SK-N-SH (cell line): ENCODE measurements at regions not wholly inside any gene's neighbourhood (a gene's known extent, or its start where the extent isn't known, plus 50 kb on each side); places are given as distances from the start of the nearest gene placed in this dataset.

Source experiments
- FOSL2 ChIP-seq: IDR thresholded peaks from 2 replicates; pipeline ENCODE4 v1.4.0; 2012; ENCODE audit warnings: low read depth, mild to moderate bottlenecking, moderate library complexity, borderline replicate concordance
- MEF2A ChIP-seq: IDR thresholded peaks from 2 replicates; pipeline ENCODE4 v1.4.0; 2012; ENCODE audit warnings: low read depth, borderline replicate concordance

DNA sequence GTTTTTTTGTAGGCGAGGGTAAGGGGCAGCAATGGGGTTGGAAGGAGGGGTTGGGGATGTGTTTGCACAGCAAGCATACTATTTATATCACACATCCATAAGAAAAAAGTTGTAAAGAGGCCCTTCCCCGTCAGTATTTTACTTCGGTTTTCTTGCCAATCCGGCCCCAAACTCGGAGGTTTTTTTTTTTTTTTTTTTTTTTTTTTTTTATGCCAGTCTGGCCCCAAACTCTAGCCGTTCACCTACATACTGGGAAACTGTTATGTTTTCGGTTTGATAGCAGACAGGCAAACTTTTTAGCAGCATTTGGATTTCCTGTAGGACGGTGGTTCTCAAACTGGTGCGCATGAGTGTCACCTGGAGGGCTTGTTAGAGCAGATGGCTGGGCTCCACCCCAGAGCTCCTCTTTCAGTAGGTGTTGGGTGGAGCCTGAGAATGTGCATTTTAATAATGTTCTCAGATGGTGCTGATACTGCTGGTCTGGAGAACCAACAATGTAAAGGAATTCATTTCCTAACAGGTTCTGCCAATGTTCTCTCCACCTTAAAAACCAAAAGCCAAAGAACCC is 76.5 kb upstream of the ZBED5 start:
- TF ChIP-seq MEF2A (no peak), FOSL2 (no peak)
